Peyer's patch (tissue), 4 donors: ENCODE measurements at regions not wholly inside any gene's neighbourhood (a gene's known extent, or its start where the extent isn't known, plus 50 kb on each side); places are given as distances from the start of the nearest gene placed in this dataset.

ENCODE experiments used
- DNase-seq, 3 donors: peaks; one replicate each; pipeline ENCODE4 v3.0.0-alpha.2; 2017 to 2019
- H3K27ac ChIP-seq, 4 donors: fragments of 200-600 bp; sonication (generic); one replicate each; pipeline ENCODE4 v1.5.1; 2016 to 2019
- H3K27me3 ChIP-seq, 2 donors: fragments of 200-600 bp; sonication (generic); one replicate each; pipeline ENCODE4 v1.5.1; 2019
- H3K36me3 ChIP-seq, 3 donors: fragments of 200-600 bp; sonication (generic); one replicate each; pipeline ENCODE4 v1.5.1; 2016 to 2019
- H3K4me1 ChIP-seq, 4 donors: fragments of 200-600 bp; sonication (generic); one replicate each; pipeline ENCODE4 v1.5.1; 2016 to 2019
- H3K4me3 ChIP-seq, 4 donors: fragments of 200-600 bp; sonication (generic); 1 replicate in 3 of 4; 2 replicates in 1 of 4; pipeline ENCODE4 v1.5.1; 2016 to 2019; ENCODE audit warnings: mild to moderate bottlenecking in 1 of 4
- H3K9me3 ChIP-seq, 4 donors: fragments of 200-600 bp; sonication (generic); one replicate each; pipeline ENCODE4 v1.5.1; 2016 to 2019; ENCODE audit warnings: mild to moderate bottlenecking in 1 of 4
- CTCF ChIP-seq, 6 experiments: fragments of 450-650 bp in 4 of 6; fragments of 200-600 bp in 2 of 6; sonication (generic) in 1 of 6; IDR thresholded peaks; one replicate each; pipeline ENCODE4 v1.5.1; 2017 to 2019; ENCODE audit warnings: antibody characterized with exemption in 6 of 6, mild to moderate bottlenecking in 3 of 6, moderate library complexity in 1 of 6
- POLR2A ChIP-seq, 2 donors: fragments of 450-650 bp; IDR thresholded peaks; one replicate each; pipeline ENCODE4 v1.5.1; 2017; ENCODE audit warnings: antibody characterized with exemption in 2 of 2, mild to moderate bottlenecking in 2 of 2, moderate library complexity in 2 of 2

- H3K27ac ChIP-seq: no peak overlapping the region
- no peaks in the 10 kb centered on the region for H3K36me3 ChIP-seq
- H3K4me1 ChIP-seq: no peaks in the 10 kb centered on the region
- DNase-seq: no peak
- no peak for TF ChIP-seq CTCF (IDR thresholded peaks at IDR 0.05)
- no peak for TF ChIP-seq POLR2A (IDR thresholded peaks at IDR 0.05)
- no peaks in the 10 kb centered on the region for H3K27me3 ChIP-seq
- no peak overlapping the region for H3K4me3 ChIP-seq
- H3K9me3 ChIP-seq: no peaks in the 10 kb centered on the region
Measured at GRCh38 chr18:28974504-28974903, 797.6 kb upstream of the CDH2 start.

- no peaks in the 10 kb centered on the region for H3K9me3 ChIP-seq
- DNase-seq: no peak
- H3K4me3 ChIP-seq: no peak overlapping the region
- no peaks in the 10 kb centered on the region for H3K4me1 ChIP-seq
- no peak overlapping the region for H3K27ac ChIP-seq
- H3K36me3 ChIP-seq: no peaks in the 10 kb centered on the region
- TF ChIP-seq CTCF (IDR thresholded peaks at IDR 0.05) (no peak), POLR2A (IDR thresholded peaks at IDR 0.05) (no peak)
- no peaks in the 10 kb centered on the region for H3K27me3 ChIP-seq
Measured at GRCh38 chr18:28973324-28973723, 796.4 kb upstream of the CDH2 start.

- no peaks in the 10 kb centered on the region for H3K36me3 ChIP-seq
Measured at GRCh38 chr18:28972333-28972907, 795.5 kb upstream of the CDH2 start.

GRCh38 chr18:28963481-28963880 is 786.6 kb upstream of the CDH2 start:
- DNase-seq: no peak
- H3K4me1 ChIP-seq: no peaks in the 10 kb centered on the region
- H3K9me3 ChIP-seq: no peaks in the 10 kb centered on the region
- no peaks in the 10 kb centered on the region for H3K36me3 ChIP-seq
- H3K4me3 ChIP-seq: no peak overlapping the region
- no peaks in the 10 kb centered on the region for H3K27me3 ChIP-seq
- no peak overlapping the region for H3K27ac ChIP-seq
- TF ChIP-seq CTCF (IDR thresholded peaks at IDR 0.05) (no peak), POLR2A (IDR thresholded peaks at IDR 0.05) (no peak)

More at GRCh38 chr18:28972333-28972907, 795.5 kb upstream of the CDH2 start:
- no peaks in the 10 kb centered on the region for H3K4me1 ChIP-seq
- H3K4me3 ChIP-seq: no peak overlapping the region
- H3K27me3 ChIP-seq: no peaks in the 10 kb centered on the region
- TF ChIP-seq POLR2A (IDR thresholded peaks at IDR 0.05) (no peak), CTCF (IDR thresholded peaks at IDR 0.05) (no peak)
- H3K27ac ChIP-seq: no peak overlapping the region
- no peak for DNase-seq
- no peaks in the 10 kb centered on the region for H3K9me3 ChIP-seq

- DNase-seq: no peak
- no peaks in the 10 kb centered on the region for H3K9me3 ChIP-seq
- H3K27ac ChIP-seq: no peak overlapping the region
- H3K4me1 ChIP-seq: no peaks in the 10 kb centered on the region
- no peak overlapping the region for H3K4me3 ChIP-seq
- TF ChIP-seq CTCF (IDR thresholded peaks at IDR 0.05): no peak
- no peak for TF ChIP-seq POLR2A (IDR thresholded peaks at IDR 0.05)
- H3K27me3 ChIP-seq: no peaks in the 10 kb centered on the region
- no peaks in the 10 kb centered on the region for H3K36me3 ChIP-seq
Measured at GRCh38 chr18:28961669-28962228, 784.8 kb upstream of the CDH2 start.
